IPS-20b (cell line): ENCODE measurements at regions not wholly inside any gene's neighbourhood (a gene's known extent, or its start where the extent isn't known, plus 50 kb on each side); places are given as distances from the start of the nearest gene placed in this dataset.
A peak's percentile ranks its signal among the peaks of the same experiment; 100 is the strongest.

ENCODE experiments used
- H3K27ac ChIP-seq: one replicate; pipeline ENCODE4 v1.5.1; 2013; ENCODE audit warnings: low read length
- H3K27me3 ChIP-seq: 2 replicates; pipeline ENCODE4 v1.6.1; 2013; ENCODE audit warnings: mild to moderate bottlenecking, low read length, inconsistent platforms; ENCODE audit not compliant: insufficient read depth
- H3K36me3 ChIP-seq: 2 replicates; pipeline ENCODE4 v1.6.1; 2013; ENCODE audit warnings: low read depth, mild to moderate bottlenecking, inconsistent platforms, low read length, moderate library complexity; ENCODE audit not compliant: insufficient read depth
- H3K4me1 ChIP-seq: 2 replicates; pipeline ENCODE4 v1.6.1; 2013; ENCODE audit warnings: mild to moderate bottlenecking, control low read depth, inconsistent platforms, low read length, moderate library complexity; ENCODE audit not compliant: insufficient read depth
- H3K4me3 ChIP-seq: 2 replicates; pipeline ENCODE4 v1.5.1; 2013; ENCODE audit warnings: mild to moderate bottlenecking, low read length, inconsistent platforms
- H3K9ac ChIP-seq: 2 replicates; pipeline ENCODE4 v1.6.1; 2013; ENCODE audit warnings: low read depth, mild to moderate bottlenecking, inconsistent platforms, low read length, moderate library complexity
- H3K9me3 ChIP-seq: 2 replicates; pipeline ENCODE4 v1.6.1; 2013; ENCODE audit warnings: mild to moderate bottlenecking, low read depth, low read length, inconsistent platforms; ENCODE audit not compliant: insufficient read depth

DNA sequence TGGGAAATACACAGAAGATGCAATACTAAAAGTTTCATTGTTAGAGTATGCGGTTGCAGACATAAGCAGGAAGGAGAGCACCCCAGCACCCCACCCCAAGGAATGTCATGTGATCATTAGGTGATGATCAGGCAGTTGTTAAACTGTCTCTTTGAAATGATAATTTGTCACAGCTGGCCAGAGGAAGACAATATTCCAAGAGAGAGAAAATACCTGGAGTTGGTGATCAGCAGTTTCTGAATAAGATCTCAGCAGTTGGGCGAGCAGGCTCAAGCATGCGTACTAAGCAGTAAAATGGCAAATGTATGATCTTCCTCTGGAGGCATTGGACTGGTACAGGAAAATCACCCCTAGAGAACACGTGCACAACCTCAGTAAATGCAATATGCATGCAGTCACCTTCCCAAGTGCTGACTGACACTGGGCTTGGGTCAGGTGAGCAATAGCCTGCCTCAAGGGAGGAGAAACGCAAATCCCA is 250.1 kb upstream of the MBL2 start:
- no peaks in the 10 kb centered on the region for H3K9me3 ChIP-seq
- H3K9ac ChIP-seq, result peak overlapping the region; percentile 23; the same call in 1 of the 2 replicates
- H3K4me1 ChIP-seq, result peaks cover 21% of the 10 kb centered on the region
- H3K27ac ChIP-seq, result peak overlapping the region; percentile 82
- H3K27me3 ChIP-seq, result no peaks in the 10 kb centered on the region
- peak overlapping the region; percentile 40; the same call in 1 of the 2 replicates for H3K4me3 ChIP-seq
- no peaks in the 10 kb centered on the region for H3K36me3 ChIP-seq

DNA sequence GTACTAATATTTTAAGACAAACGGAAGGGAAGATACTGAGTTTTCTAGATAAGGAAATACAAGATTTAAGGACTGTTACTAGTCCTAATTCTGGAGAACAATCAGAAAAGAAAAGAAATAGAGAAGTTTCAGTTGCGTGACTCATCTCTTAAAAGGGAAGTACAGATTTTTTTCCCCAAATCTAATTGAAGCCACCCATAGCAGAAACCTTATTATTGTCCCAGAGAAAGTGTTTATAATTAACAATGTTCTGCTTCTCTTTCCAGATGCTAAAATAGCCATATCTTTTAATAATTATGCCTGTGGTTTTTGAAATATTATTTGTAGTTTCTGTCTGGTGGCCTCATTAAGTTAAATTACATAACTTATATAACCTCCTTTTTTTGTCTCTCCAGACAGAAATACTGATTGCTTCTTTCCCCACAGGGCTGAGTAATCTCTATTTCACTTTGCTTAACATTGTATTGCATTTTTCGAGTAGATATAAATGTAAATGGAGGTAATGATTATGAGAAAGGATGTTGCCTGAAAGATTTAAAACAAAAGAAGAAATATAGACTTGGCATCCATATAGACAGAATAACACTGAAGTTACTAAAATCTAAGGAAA is 240.7 kb upstream of the MBL2 start:
- no peaks in the 10 kb centered on the region for H3K9me3 ChIP-seq
- H3K9ac ChIP-seq, result no peak overlapping the region
- no peaks in the 10 kb centered on the region for H3K27me3 ChIP-seq
- no peak overlapping the region for H3K27ac ChIP-seq
- H3K4me1 ChIP-seq, result no peaks in the 10 kb centered on the region
- H3K4me3 ChIP-seq, result no peak overlapping the region
- no peaks in the 10 kb centered on the region for H3K36me3 ChIP-seq

- Histone ChIP-seq H3K4me1 (no peaks in the 10 kb centered on the region), H3K9me3 (no peaks in the 10 kb centered on the region), H3K36me3 (no peaks in the 10 kb centered on the region), H3K27me3 (no peaks in the 10 kb centered on the region), H3K9ac (no peak overlapping the region), H3K27ac (no peak overlapping the region), H3K4me3 (no peak overlapping the region)
Observed at GRCh38 chr10:53009961-53010907, 237.7 kb upstream of the MBL2 start.

DNA sequence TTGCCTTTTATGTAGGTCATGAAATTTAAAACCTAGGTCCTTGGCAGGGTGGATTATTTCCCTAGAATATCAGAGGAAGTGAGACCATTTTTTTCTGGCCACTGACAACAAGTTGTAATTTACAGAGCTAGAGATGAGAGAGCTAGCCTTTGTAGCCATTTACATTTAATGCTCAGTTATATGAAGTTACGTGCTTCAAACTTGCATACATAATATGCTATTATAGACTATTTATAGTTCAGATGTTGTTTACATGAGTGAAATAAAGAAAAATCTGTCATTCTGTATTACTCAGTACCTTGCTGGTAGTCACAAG is 234.9 kb upstream of the MBL2 start:
- Histone ChIP-seq H3K4me1 (no peaks in the 10 kb centered on the region), H3K27ac (no peak overlapping the region), H3K9me3 (no peaks in the 10 kb centered on the region), H3K9ac (no peak overlapping the region), H3K27me3 (no peaks in the 10 kb centered on the region), H3K36me3 (no peaks in the 10 kb centered on the region), H3K4me3 (no peak overlapping the region)

DNA sequence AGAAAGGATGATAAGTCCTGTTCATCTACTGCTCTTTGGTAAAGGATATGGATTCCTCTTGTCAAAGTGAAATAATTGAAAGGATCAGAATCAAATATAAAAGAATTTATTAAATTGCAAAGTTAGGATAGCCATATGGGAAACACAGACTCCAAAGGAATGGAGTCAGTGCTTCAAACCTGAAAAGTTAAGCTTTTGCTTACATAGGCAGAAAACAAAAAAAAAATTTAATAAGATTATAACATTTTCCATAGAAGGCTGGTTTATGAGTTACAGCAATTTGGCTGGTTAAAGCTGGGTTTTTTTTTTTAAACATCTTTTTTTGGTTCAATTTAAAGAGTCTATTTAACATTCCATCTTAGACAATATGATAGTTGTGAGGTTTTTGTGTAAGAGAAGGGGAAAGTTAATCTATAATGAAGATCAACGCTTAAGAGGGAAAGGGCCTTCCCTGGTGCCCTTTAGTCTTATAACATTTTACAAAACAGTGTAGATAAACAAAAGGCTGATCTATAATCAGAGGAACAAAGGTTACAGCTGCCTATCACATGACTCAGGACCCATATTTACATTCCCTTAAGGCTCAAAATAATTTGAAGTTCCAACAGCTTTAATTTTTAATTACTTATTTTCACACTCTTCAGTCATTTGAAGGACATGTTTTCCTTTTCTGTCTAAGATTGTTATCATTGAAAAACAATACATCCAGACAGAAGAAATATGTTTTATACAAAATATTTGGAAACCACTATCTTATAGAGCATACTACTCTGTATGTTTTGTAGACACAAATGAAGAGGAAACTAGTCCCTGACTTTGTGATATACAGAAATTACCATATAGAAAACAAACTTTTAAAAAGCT is 234.3 kb upstream of the MBL2 start:
- no peaks in the 10 kb centered on the region for H3K4me1 ChIP-seq
- H3K36me3 ChIP-seq, result no peaks in the 10 kb centered on the region
- no peaks in the 10 kb centered on the region for H3K27me3 ChIP-seq
- no peak overlapping the region for H3K9ac ChIP-seq
- H3K9me3 ChIP-seq, result no peaks in the 10 kb centered on the region
- H3K27ac ChIP-seq, result no peak overlapping the region
- no peak overlapping the region for H3K4me3 ChIP-seq

DNA sequence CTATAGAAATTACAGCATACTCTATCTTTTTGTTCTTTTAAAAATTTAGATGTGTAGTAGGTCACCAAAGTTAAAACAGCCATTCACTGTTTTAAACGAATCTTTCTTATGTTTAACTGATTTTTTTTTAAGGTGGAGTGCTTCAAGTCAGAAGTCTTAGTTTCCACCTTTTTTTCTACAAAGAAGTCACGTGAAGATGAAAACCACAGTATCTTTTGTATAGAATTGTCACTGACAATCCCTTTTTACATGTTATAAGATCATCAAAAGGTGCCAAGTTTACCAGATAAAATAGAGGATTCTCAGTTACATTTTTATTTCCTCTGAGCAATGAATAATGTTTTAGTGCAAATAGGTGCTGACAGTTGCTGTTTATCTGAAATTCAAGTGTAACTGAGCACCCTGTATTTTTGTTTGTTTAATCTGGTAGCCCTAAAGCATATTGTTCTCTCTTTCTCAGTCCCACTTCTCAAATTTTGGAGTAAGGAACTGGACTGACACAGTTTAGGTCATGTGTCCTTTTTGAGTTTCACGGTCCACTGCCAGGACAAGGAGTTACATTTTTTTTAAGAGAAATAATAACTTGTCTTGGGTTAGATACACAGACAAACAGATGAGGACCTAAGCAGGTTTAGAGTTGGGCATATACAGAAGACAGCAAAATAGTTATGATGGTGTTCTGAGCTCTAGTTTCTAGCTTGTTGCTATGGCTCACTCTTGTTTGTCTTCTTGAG is 233.2 kb upstream of the MBL2 start:
- H3K4me3 ChIP-seq, result no peak overlapping the region
- H3K9ac ChIP-seq, result no peak overlapping the region
- H3K9me3 ChIP-seq, result no peaks in the 10 kb centered on the region
- no peaks in the 10 kb centered on the region for H3K36me3 ChIP-seq
- H3K4me1 ChIP-seq, result no peaks in the 10 kb centered on the region; the same call in 1 of the 2 replicates
- no peak overlapping the region for H3K27ac ChIP-seq
- no peaks in the 10 kb centered on the region for H3K27me3 ChIP-seq

GRCh38 chr10:53003094-53003493 is 230.5 kb upstream of the MBL2 start:
- Histone ChIP-seq H3K9ac (no peak overlapping the region), H3K36me3 (no peaks in the 10 kb centered on the region), H3K27me3 (no peaks in the 10 kb centered on the region), H3K27ac (no peak overlapping the region), H3K9me3 (no peaks in the 10 kb centered on the region), H3K4me1 (no peaks in the 10 kb centered on the region; the same call in 1 of the 2 replicates), H3K4me3 (no peak overlapping the region)

- Histone ChIP-seq H3K4me1 (no peaks in the 10 kb centered on the region; the same call in 1 of the 2 replicates), H3K27ac (no peak overlapping the region), H3K36me3 (no peaks in the 10 kb centered on the region), H3K27me3 (no peaks in the 10 kb centered on the region), H3K9me3 (peaks cover 4% of the 10 kb centered on the region; the same call in 1 of the 2 replicates), H3K4me3 (no peak overlapping the region), H3K9ac (no peak overlapping the region)
Observed at GRCh38 chr10:52999681-53000080, 227.1 kb upstream of the MBL2 start.

GRCh38 chr10:52999258-52999657 is 226.7 kb upstream of the MBL2 start:
- no peaks in the 10 kb centered on the region; the same call in 1 of the 2 replicates for H3K4me1 ChIP-seq
- H3K27ac ChIP-seq, result no peak overlapping the region
- no peak overlapping the region for H3K4me3 ChIP-seq
- no peaks in the 10 kb centered on the region for H3K36me3 ChIP-seq
- peaks cover 4% of the 10 kb centered on the region; the same call in 1 of the 2 replicates for H3K9me3 ChIP-seq
- H3K9ac ChIP-seq, result no peak overlapping the region
- H3K27me3 ChIP-seq, result no peaks in the 10 kb centered on the region

GRCh38 chr10:52997007-52997406 is 224.4 kb upstream of the MBL2 start:
- Histone ChIP-seq H3K4me1 (peaks cover 4% of the 10 kb centered on the region; the same call in 1 of the 2 replicates), H3K9ac (no peak overlapping the region), H3K27me3 (no peaks in the 10 kb centered on the region), H3K9me3 (peaks cover 4% of the 10 kb centered on the region; the same call in 1 of the 2 replicates), H3K27ac (no peak overlapping the region), H3K4me3 (no peak overlapping the region), H3K36me3 (no peaks in the 10 kb centered on the region)

DNA sequence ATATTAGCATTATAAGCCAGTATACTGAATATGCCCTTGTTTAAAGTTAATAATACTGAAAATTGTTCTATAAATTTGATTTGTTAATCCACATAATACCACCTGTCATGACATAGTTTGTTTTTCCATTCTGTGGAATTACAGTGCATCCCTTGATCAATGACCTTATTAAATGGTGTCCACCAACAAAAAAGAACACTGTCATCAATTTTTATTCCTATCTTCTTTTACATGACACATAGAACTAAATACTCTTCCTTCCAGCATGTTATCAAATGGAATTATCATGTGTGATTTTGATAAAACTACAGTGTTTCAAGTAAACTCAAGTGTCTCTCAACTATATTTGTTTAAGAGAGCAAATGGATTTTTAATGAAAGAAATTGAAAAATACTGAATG is 221.8 kb upstream of the MBL2 start:
- Histone ChIP-seq H3K9ac (no peak overlapping the region), H3K36me3 (no peaks in the 10 kb centered on the region), H3K27me3 (no peaks in the 10 kb centered on the region), H3K27ac (no peak overlapping the region), H3K4me1 (peaks cover 4% of the 10 kb centered on the region; the same call in 1 of the 2 replicates), H3K4me3 (no peak overlapping the region), H3K9me3 (peaks cover 7% of the 10 kb centered on the region; the same call in 1 of the 2 replicates)
